OCI-LY7 (cell line): ENCODE measurements at regions not wholly inside any gene's neighbourhood (a gene's known extent, or its start where the extent isn't known, plus 50 kb on each side); places are given as distances from the start of the nearest gene placed in this dataset.

Experiments used
- BruUV-seq: library from RNA; stranded (reverse); fragments of 400-500 nt; replicated peaks from 2 replicates; lab custom pipeline; 2021; lab: Mats Ljungman, UMichigan
- CTCF ChIA-PET: fragments of 300-600 bp; sonication (Branson Sonifier 250); formaldehyde crosslinking; loops from one replicate; lab custom pipeline; 2022; ENCODE audit warnings: antibody characterized with exemption; ENCODE audit not compliant: unreplicated experiment; lab: Charles Lee
- POLR2A ChIA-PET: fragments of 300-600 bp; sonication (Branson Sonifier 250); formaldehyde crosslinking; loops from one replicate; lab custom pipeline; 2022; ENCODE audit warnings: antibody characterized with exemption; lab: Charles Lee
- DNase-seq: peaks from one replicate; pipeline ENCODE4 v3.0.0-alpha.2; 2015; ENCODE audit warnings: low spot score
- H2AFZ ChIP-seq: fragments of 200-600 bp; sonication (generic), shearing (Covaris generic); 2 replicates; pipeline ENCODE4 v1.6.1; 2014; ENCODE audit warnings: mild to moderate bottlenecking, antibody characterized with exemption, low read length, moderate library complexity
- H3K27ac ChIP-seq: fragments of 200-600 bp; sonication (generic); 2 replicates; pipeline ENCODE4 v1.5.1; 2014; ENCODE audit warnings: mixed run types, low read depth, mild to moderate bottlenecking, moderate library complexity, low read length, inconsistent platforms; ENCODE audit not compliant: poor library complexity, severe bottlenecking
- H3K36me3 ChIP-seq: fragments of 200-600 bp; sonication (generic); 2 replicates; pipeline ENCODE4 v1.6.1; 2014; ENCODE audit warnings: mild to moderate bottlenecking, antibody characterized with exemption, low read length, moderate library complexity, mixed read lengths; ENCODE audit not compliant: insufficient read depth
- H3K4me1 ChIP-seq: fragments of 200-600 bp; sonication (generic); 2 replicates; pipeline ENCODE4 v1.5.1; 2014; ENCODE audit warnings: mild to moderate bottlenecking, low read length; ENCODE audit not compliant: insufficient read depth, poor library complexity, severe bottlenecking
- H3K4me2 ChIP-seq: fragments of 200-600 bp; sonication (generic); 2 replicates; pipeline ENCODE4 v1.6.1; 2014; ENCODE audit warnings: mild to moderate bottlenecking, low read length
- H3K4me3 ChIP-seq: fragments of 200-600 bp; sonication (generic); 2 replicates; pipeline ENCODE4 v1.5.1; 2014; ENCODE audit warnings: mild to moderate bottlenecking, low read depth, low read length; ENCODE audit not compliant: poor library complexity, severe bottlenecking
- H3K79me2 ChIP-seq: fragments of 200-600 bp; sonication (generic); 2 replicates; pipeline ENCODE4 v1.6.1; 2016; ENCODE audit warnings: low read depth, mild to moderate bottlenecking, low read length, moderate library complexity, mixed read lengths; ENCODE audit not compliant: insufficient read depth
- H3K9me2 ChIP-seq: fragments of 200-600 bp; sonication (generic); 2 replicates; pipeline ENCODE4 v1.6.1; 2016; ENCODE audit warnings: mild to moderate bottlenecking, low read length, mixed read lengths; ENCODE audit not compliant: insufficient read depth
- H3K9me3 ChIP-seq: fragments of 200-600 bp; sonication (generic); 2 replicates; pipeline ENCODE4 v1.6.1; 2014; ENCODE audit warnings: mild to moderate bottlenecking, mixed run types, low read length, mixed read lengths
- H4K20me1 ChIP-seq: fragments of 200-600 bp; sonication (generic); 2 replicates; pipeline ENCODE4 v1.6.1; 2014; ENCODE audit warnings: mild to moderate bottlenecking, antibody characterized with exemption, low read length, moderate library complexity, mixed read lengths; ENCODE audit not compliant: insufficient read depth
- CTCF ChIP-seq: fragments of 200-600 bp; sonication (generic); conservative IDR thresholded peaks from 2 replicates; pipeline ENCODE4 v1.5.1; 2014; ENCODE audit warnings: mild to moderate bottlenecking, antibody characterized with exemption, low read length, moderate library complexity, mixed read lengths
- EZH2phosphoT487 ChIP-seq: fragments of 200-600 bp; sonication (generic); IDR thresholded peaks from 2 replicates; pipeline ENCODE4 v1.6.1; 2018; ENCODE audit warnings: low read depth, borderline replicate concordance, mild to moderate bottlenecking, mixed run types, antibody characterized with exemption, low read length, moderate library complexity, mixed read lengths
- intact Hi-C: fragments of 100-400 bp; cut with micrococcal nuclease; formaldehyde crosslinking; loops from one replicate; pipeline ENCODE4 v1.10.0; 2022; ENCODE audit not compliant: unreplicated experiment

- no peaks in the 10 kb centered on the region for H3K9me3 ChIP-seq
- no peak overlapping the region for H3K27ac ChIP-seq
- H3K36me3 ChIP-seq, result no peaks in the 10 kb centered on the region
- no peaks in the 10 kb centered on the region for H3K4me1 ChIP-seq
- TF ChIP-seq CTCF (no peak), EZH2phosphoT487 (no peak)
- no peaks in the 10 kb centered on the region for H3K9me2 ChIP-seq
- no peaks in the 10 kb centered on the region for H4K20me1 ChIP-seq
- intact Hi-C loops, result no loop called here
- no peaks in the 10 kb centered on the region for H3K79me2 ChIP-seq
- ChIA-PET POLR2A (no interaction called here), CTCF (no interaction called here)
- H3K4me3 ChIP-seq, result no peak overlapping the region
- no peak overlapping the region for H2AFZ ChIP-seq
- no TSS peak for BruUV-seq
- no peak for DNase-seq
- no peak overlapping the region for H3K4me2 ChIP-seq
These were observed 154.1 kb upstream of the PJA1 start for GRCh38 chrX:69319376-69319775.

- H3K9me3 ChIP-seq, result no peaks in the 10 kb centered on the region
- intact Hi-C loops, result no loop called here
- no peaks in the 10 kb centered on the region for H4K20me1 ChIP-seq
- H3K36me3 ChIP-seq, result no peaks in the 10 kb centered on the region
- DNase-seq, result no peak
- no peaks in the 10 kb centered on the region for H3K79me2 ChIP-seq
- H3K4me3 ChIP-seq, result no peak overlapping the region
- TF ChIP-seq CTCF, result no peak
- TF ChIP-seq EZH2phosphoT487, result no peak
- H3K4me2 ChIP-seq, result no peak overlapping the region
- ChIA-PET CTCF (no interaction called here), POLR2A (no interaction called here)
- H2AFZ ChIP-seq, result no peak overlapping the region
- H3K9me2 ChIP-seq, result no peaks in the 10 kb centered on the region
- BruUV-seq, result no TSS peak
- no peak overlapping the region for H3K27ac ChIP-seq
- no peaks in the 10 kb centered on the region for H3K4me1 ChIP-seq
These were observed 153.5 kb upstream of the PJA1 start for GRCh38 chrX:69318651-69319340.

GRCh38 chrX:69317721-69318120 lies 152.5 kb upstream of the PJA1 start:
- Histone ChIP-seq H3K4me1 (no peaks in the 10 kb centered on the region), H4K20me1 (no peaks in the 10 kb centered on the region), H3K4me2 (no peak overlapping the region), H3K79me2 (no peaks in the 10 kb centered on the region), H3K4me3 (no peak overlapping the region), H3K27ac (no peak overlapping the region), H3K9me2 (no peaks in the 10 kb centered on the region), H2AFZ (no peak overlapping the region), H3K36me3 (no peaks in the 10 kb centered on the region), H3K9me3 (no peaks in the 10 kb centered on the region)
- intact Hi-C loops, result no loop called here
- ChIA-PET CTCF (no interaction called here), POLR2A (no interaction called here)
- no peak for DNase-seq
- TF ChIP-seq CTCF, result no peak
- TF ChIP-seq EZH2phosphoT487, result no peak
- BruUV-seq, result no TSS peak
